SK-N-MC (cell line): ENCODE measurements at regions not wholly inside any gene's neighbourhood (a gene's known extent, or its start where the extent isn't known, plus 50 kb on each side); places are given as distances from the start of the nearest gene placed in this dataset.

Experiments used
- DNase-seq: peaks from one replicate; pipeline ENCODE4 v3.0.0-alpha.2; 2011; ENCODE audit warnings: low read depth, low spot score
- H3K27ac ChIP-seq: fragments of 200-600 bp; sonication (generic); 2 replicates; pipeline ENCODE4 v1.5.1; 2016; ENCODE audit warnings: mixed run types
- H3K36me3 ChIP-seq: fragments of 200-600 bp; sonication (generic); 2 replicates; pipeline ENCODE4 v1.6.1; 2017; ENCODE audit warnings: antibody characterized with exemption, low read length, mixed read lengths; ENCODE audit not compliant: insufficient read depth
- H3K4me3 ChIP-seq: fragments of 200-600 bp; sonication (generic); 2 replicates; pipeline ENCODE4 v1.5.1; 2016
- H3K9ac ChIP-seq: fragments of 200-600 bp; sonication (generic); 2 replicates; pipeline ENCODE4 v1.8.0; 2017; ENCODE audit warnings: mixed run types, mixed read lengths; ENCODE audit not compliant: insufficient read length
- H3K9me3 ChIP-seq: fragments of 200-600 bp; sonication (generic); 2 replicates; pipeline ENCODE4 v1.6.1; 2017; ENCODE audit warnings: low read depth, mild to moderate bottlenecking, antibody characterized with exemption, low read length, moderate library complexity, mixed read lengths
- EZH2 ChIP-seq: fragments of 200-600 bp; sonication (generic); IDR thresholded peaks from one replicate; pipeline ENCODE4 v1.6.1; 2017; ENCODE audit warnings: antibody characterized with exemption
- FOXP2 ChIP-seq: optimal IDR thresholded peaks from 2 replicates; pipeline ENCODE3; 2011; ENCODE audit warnings: mild to moderate bottlenecking, moderate library complexity; ENCODE audit not compliant: insufficient read depth; ENCODE audit errors: extremely low read length, control extremely low read depth
- POLR2AphosphoS5 ChIP-seq: IDR thresholded peaks from 2 replicates; pipeline ENCODE4 v1.6.1; 2012; ENCODE audit warnings: mild to moderate bottlenecking, low read depth, low read length, borderline replicate concordance

DNA sequence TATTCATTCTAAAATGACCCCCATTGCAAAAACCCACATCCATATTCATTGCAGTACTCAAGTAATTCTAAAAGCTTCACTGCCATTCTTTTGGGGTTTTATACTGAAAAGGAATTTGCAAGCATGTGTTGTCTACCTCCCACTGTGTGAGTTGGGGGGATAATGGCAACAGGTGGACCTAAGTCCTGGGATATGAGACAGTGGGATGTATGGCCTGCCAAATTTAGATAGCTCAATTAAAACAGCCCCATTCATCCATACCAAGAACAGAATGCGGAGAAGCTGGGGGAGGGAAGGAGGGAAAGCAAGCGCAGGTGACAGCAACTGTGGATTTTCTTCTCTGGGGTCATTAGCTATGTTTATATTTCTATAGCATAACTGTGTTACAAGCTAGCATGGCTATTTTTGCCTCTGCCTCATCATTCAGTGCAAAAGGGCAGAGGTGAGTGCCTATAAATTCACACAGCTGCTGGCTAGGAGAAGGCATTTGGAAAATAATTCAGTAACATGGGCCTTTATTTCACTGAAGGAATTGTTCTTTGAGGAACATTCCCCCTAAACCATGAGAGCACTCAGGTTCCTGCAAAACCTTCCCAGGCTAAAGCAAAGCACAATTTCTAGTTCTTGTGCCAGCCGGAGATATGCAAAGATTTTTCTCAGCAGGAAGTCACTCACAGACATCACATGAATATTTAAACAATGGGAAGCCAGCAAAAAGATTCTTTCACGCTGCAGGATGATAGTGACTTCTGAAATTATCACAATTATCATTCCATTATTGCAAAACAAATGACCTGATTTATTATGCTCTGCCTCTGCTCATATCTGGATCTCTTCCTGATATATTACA, 393.9 kb upstream of the ACVR2A start:
- TF ChIP-seq FOXP2 (peak; percentile 5), EZH2 (no peak), POLR2AphosphoS5 (peak; percentile 18; the same call in 1 of the 2 replicates)
- no peaks in the 10 kb centered on the region for H3K9me3 ChIP-seq
- H3K27ac ChIP-seq: peak overlapping the region; percentile 86
- H3K9ac ChIP-seq: no peak overlapping the region
- no peaks in the 10 kb centered on the region for H3K36me3 ChIP-seq
- DNase-seq: peak; percentile 79
- peak overlapping the region; percentile 57 for H3K4me3 ChIP-seq

DNA sequence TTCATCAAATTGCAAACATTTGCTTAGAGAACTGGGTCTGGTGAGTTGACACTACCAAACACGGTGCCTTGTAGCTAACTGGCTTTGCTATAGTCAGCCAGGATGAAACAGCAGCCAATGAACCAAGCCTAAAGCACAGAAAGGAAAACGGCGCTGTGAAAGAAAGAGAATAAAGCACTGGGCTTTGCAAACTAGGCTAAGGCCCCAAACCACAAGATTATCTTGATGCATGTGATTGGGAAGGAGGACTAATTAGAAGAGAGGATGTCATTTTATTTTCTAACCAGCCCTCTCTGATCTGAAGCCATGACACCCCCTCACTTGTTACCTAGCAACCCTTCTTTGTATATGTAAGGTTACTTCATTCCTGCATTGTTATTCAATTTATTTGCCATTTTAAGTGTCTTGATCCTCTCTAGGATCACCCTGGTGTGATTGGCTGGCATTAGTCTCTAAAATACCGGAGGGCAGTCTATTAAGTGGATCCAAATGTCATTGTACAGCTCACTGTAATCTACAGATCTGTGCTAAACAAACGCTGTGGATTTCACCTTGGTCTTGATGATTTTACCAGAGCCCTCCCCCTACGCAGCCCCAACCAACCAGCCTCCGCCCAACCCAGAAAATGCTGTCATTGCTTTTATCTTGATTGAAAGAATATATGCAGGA, 395.4 kb upstream of the ACVR2A start:
- no peak overlapping the region for H3K4me3 ChIP-seq
- DNase-seq: no peak
- no peak overlapping the region for H3K9ac ChIP-seq
- no peak for TF ChIP-seq EZH2
- no peak for TF ChIP-seq FOXP2
- no peak for TF ChIP-seq POLR2AphosphoS5
- peak overlapping the region; percentile 86; the same call in 1 of the 2 replicates for H3K27ac ChIP-seq
- no peaks in the 10 kb centered on the region for H3K9me3 ChIP-seq
- no peaks in the 10 kb centered on the region for H3K36me3 ChIP-seq

DNA sequence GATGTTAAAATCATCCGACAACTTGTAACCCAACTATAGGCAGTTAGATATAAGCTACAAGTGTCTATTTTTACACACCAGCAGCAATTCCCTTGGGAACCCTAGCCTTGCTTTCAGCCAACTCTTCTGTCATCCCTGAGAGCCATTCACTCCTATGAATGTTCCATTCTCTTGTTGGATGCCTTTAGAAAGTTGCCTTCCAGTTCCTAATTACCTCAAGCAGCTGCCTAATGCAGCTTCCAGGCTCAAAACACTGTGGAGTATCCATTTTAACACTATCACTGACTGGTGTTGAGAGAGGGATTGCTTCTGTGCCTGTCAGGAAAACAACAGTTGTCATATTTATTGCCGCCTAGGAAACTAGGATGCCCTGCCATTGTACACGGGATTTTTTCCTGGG, 402.0 kb upstream of the ACVR2A start:
- no peak for TF ChIP-seq POLR2AphosphoS5
- no peak for TF ChIP-seq EZH2
- no peak for TF ChIP-seq FOXP2
- H3K36me3 ChIP-seq: no peaks in the 10 kb centered on the region
- DNase-seq: no peak
- H3K27ac ChIP-seq: no peak overlapping the region
- no peak overlapping the region for H3K4me3 ChIP-seq
- H3K9me3 ChIP-seq: no peaks in the 10 kb centered on the region
- H3K9ac ChIP-seq: no peak overlapping the region

DNA sequence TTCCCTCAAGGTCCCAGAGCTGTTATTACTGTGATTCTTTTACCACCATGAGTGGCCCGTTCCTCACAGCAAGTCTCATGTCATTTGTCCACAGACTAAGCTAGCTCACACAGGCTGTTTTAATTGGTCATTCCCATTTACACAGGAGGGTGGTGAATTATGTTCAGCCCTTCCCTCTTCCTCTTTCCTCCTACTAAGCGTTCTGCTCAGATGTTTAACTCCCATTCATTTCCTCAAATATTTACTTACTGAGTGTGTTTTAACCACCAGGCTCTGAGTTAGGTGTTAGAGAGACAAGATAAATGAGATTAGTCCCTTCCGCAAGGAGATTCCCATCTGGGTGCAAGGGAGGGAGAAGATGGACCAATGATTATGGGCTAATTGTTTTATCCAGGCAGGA, 403.6 kb upstream of the ACVR2A start:
- DNase-seq: no peak
- TF ChIP-seq POLR2AphosphoS5: no peak
- TF ChIP-seq FOXP2: no peak
- no peak for TF ChIP-seq EZH2
- no peaks in the 10 kb centered on the region for H3K9me3 ChIP-seq
- H3K36me3 ChIP-seq: no peaks in the 10 kb centered on the region
- no peak overlapping the region for H3K9ac ChIP-seq
- no peak overlapping the region for H3K27ac ChIP-seq
- no peak overlapping the region for H3K4me3 ChIP-seq

DNA sequence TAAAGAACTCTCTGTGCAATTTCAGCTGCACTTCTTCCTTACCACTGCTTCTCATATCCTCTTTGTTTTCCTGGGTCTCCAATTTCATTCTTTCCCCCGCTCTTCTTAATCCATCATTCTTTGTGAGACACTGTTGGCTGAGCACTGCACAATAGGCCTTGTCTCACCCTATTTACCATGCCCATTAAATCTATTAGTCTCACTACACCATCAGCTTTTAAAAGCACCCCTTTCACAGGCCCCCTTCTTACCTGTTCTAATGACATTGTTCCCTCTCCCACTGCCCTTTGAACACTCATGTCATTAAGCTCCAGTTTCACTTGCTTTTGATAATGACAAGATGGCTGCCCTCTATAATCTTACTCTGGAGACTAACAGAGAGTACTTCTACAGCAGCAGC, 404.1 kb upstream of the ACVR2A start:
- Histone ChIP-seq H3K9me3 (no peaks in the 10 kb centered on the region), H3K36me3 (no peaks in the 10 kb centered on the region), H3K9ac (no peak overlapping the region), H3K27ac (no peak overlapping the region), H3K4me3 (no peak overlapping the region)
- DNase-seq: no peak
- TF ChIP-seq EZH2 (no peak), FOXP2 (no peak), POLR2AphosphoS5 (no peak)

DNA sequence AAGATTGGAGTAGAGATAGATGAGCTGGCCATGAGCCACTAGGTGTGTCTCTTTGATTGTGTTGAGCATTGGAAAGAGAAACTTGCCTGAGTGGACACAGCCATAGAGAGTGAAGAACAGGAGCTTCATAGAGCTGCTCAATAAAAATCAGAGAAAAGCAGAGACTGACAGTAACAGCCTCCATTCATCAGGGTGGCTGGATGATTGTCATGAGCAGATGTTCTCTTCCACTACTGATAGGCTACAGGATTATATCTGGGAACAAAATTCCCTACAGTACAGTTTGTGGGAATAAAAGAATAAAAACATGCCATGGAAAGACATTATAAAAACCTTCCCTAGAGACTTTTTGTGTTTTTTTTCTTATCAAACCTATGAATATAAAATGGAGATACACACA, 404.8 kb upstream of the ACVR2A start:
- Histone ChIP-seq H3K36me3 (no peaks in the 10 kb centered on the region), H3K27ac (no peak overlapping the region), H3K9me3 (no peaks in the 10 kb centered on the region), H3K4me3 (no peak overlapping the region), H3K9ac (no peak overlapping the region)
- TF ChIP-seq EZH2 (no peak), POLR2AphosphoS5 (no peak), FOXP2 (no peak)
- DNase-seq: no peak

DNA sequence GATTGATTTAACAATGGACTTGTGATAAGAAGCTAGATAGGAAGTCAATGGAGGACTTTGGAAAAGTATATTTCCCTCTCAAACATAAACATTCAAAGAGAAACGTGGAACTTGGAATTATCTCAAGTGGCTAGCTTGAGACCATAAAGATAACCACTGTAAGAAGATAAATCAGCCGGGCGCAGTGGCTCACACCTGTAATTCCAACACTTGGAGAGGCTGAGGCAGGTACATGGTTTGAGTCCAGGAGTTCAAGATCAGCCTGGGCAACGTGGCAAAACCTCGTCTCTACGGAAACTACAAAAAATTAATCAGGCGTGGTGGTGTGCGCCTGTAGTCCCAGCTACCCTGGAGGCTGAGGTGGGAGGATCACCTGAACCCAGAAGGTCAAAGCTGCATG, 405.9 kb upstream of the ACVR2A start:
- no peaks in the 10 kb centered on the region for H3K9me3 ChIP-seq
- no peak overlapping the region for H3K27ac ChIP-seq

DNA sequence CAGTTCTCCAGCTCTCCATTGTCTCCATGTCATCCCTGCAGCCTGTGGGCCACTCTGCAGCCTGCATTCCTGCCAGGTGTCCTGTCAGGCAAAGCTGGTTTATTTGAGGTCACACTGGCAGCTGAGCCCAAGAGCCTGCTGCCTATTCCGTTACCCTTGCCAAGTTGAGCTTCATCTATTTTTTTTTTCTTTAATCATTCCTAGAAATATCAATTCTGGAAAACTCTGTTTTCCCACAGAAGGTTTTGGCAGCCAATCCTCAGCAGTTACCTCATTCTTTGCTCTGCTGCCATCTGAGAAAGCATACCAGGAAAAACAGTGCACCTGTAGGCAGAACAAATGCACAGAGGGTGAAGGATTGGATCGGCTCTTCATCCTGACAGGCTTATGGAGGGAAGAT, 411.0 kb upstream of the ACVR2A start:
- TF ChIP-seq FOXP2: no peak
- TF ChIP-seq POLR2AphosphoS5: no peak
- TF ChIP-seq EZH2: no peak
- Histone ChIP-seq H3K4me3 (no peak overlapping the region), H3K36me3 (no peaks in the 10 kb centered on the region), H3K9me3 (no peaks in the 10 kb centered on the region), H3K9ac (no peak overlapping the region), H3K27ac (no peak overlapping the region)
- DNase-seq: no peak

More for the DNA sequence above, 405.9 kb upstream of the ACVR2A start:
- no peak for TF ChIP-seq EZH2
- no peak for TF ChIP-seq FOXP2
- TF ChIP-seq POLR2AphosphoS5: no peak
- Histone ChIP-seq H3K4me3 (no peak overlapping the region), H3K36me3 (no peaks in the 10 kb centered on the region), H3K9ac (no peak overlapping the region)
- DNase-seq: no peak

DNA sequence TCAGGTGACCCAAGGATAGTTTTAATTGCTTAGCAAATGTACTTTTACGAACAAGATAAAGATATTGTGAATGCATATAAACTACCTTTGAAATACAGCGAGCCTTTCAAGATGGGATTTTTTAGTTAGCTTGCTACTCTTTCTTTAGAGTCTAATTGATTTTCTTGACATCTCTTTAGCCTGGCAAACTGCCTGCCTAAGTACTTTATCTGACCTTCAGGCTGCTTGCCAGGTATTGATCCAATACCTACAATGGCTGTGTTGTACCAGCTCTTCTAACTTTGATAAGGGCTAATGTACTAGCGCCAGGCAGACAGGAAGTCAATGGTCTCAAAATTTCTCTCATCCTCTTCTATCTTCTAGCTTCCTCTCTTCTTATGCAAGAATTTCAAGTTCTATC, 414.4 kb upstream of the ACVR2A start:
- Histone ChIP-seq H3K36me3 (no peaks in the 10 kb centered on the region), H3K4me3 (no peak overlapping the region), H3K9me3 (no peaks in the 10 kb centered on the region), H3K9ac (no peak overlapping the region), H3K27ac (no peak overlapping the region)
- TF ChIP-seq EZH2 (no peak), FOXP2 (no peak), POLR2AphosphoS5 (no peak)
- DNase-seq: no peak
